ENCODE measurements at regions not wholly inside any gene's neighbourhood (a gene's known extent, or its start where the extent isn't known, plus 50 kb on each side); places are given as distances from the start of the nearest gene placed in this dataset.

DNA sequence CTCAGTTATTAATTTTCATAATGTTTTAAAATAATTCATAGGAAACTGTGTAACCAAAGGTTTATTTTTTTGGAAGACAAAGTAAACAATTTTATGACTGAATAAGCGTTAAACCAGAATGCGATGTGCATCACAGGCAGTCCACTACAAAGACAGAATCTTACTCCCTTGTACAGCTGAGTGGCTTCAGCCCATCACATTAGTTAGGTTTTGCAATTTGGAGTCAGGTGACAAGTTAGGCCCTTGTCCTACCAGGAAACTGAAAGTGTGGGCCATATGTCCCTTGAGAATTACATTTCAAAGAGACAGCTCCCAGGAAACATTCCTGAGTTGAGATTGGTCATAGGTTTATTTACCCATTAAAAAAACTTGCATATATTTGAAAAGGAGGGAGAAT is 156.3 kb downstream of the MEX3B start:
- TF ChIP-seq, protein P1, sequence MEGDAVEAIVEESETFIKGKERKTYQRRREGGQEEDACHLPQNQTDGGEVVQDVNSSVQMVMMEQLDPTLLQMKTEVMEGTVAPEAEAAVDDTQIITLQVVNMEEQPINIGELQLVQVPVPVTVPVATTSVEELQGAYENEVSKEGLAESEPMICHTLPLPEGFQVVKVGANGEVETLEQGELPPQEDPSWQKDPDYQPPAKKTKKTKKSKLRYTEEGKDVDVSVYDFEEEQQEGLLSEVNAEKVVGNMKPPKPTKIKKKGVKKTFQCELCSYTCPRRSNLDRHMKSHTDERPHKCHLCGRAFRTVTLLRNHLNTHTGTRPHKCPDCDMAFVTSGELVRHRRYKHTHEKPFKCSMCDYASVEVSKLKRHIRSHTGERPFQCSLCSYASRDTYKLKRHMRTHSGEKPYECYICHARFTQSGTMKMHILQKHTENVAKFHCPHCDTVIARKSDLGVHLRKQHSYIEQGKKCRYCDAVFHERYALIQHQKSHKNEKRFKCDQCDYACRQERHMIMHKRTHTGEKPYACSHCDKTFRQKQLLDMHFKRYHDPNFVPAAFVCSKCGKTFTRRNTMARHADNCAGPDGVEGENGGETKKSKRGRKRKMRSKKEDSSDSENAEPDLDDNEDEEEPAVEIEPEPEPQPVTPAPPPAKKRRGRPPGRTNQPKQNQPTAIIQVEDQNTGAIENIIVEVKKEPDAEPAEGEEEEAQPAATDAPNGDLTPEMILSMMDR (IDR thresholded peaks at IDR 0.05): no peak
- TF ChIP-seq, protein P2, sequence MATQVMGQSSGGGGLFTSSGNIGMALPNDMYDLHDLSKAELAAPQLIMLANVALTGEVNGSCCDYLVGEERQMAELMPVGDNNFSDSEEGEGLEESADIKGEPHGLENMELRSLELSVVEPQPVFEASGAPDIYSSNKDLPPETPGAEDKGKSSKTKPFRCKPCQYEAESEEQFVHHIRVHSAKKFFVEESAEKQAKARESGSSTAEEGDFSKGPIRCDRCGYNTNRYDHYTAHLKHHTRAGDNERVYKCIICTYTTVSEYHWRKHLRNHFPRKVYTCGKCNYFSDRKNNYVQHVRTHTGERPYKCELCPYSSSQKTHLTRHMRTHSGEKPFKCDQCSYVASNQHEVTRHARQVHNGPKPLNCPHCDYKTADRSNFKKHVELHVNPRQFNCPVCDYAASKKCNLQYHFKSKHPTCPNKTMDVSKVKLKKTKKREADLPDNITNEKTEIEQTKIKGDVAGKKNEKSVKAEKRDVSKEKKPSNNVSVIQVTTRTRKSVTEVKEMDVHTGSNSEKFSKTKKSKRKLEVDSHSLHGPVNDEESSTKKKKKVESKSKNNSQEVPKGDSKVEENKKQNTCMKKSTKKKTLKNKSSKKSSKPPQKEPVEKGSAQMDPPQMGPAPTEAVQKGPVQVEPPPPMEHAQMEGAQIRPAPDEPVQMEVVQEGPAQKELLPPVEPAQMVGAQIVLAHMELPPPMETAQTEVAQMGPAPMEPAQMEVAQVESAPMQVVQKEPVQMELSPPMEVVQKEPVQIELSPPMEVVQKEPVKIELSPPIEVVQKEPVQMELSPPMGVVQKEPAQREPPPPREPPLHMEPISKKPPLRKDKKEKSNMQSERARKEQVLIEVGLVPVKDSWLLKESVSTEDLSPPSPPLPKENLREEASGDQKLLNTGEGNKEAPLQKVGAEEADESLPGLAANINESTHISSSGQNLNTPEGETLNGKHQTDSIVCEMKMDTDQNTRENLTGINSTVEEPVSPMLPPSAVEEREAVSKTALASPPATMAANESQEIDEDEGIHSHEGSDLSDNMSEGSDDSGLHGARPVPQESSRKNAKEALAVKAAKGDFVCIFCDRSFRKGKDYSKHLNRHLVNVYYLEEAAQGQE (IDR thresholded peaks at IDR 0.05; ENCODE audit: insufficient read depth in 1 of 2, low read depth in 2 of 2, low read length in 1 of 2): no peak
- no peak for TF ChIP-seq TCF7L2 (IDR thresholded peaks at IDR 0.05; ENCODE audit: low read depth, low read length)
